GM12891 (cell line): ENCODE measurements at regions not wholly inside any gene's neighbourhood (a gene's known extent, or its start where the extent isn't known, plus 50 kb on each side); places are given as distances from the start of the nearest gene placed in this dataset.

Experiments
- PAX5 ChIP-seq: IDR thresholded peaks from 2 replicates; pipeline ENCODE4 v1.6.1; 2011; ENCODE audit warnings: low read length, moderate library complexity, mild to moderate bottlenecking; ENCODE audit not compliant: insufficient read depth, severe bottlenecking
- POLR2A ChIP-seq: IDR thresholded peaks from 2 replicates; pipeline ENCODE4 v1.6.1; 2011; ENCODE audit warnings: low read depth, low read length, control low read depth
- POLR2AphosphoS5 ChIP-seq: IDR thresholded peaks from 2 replicates; pipeline ENCODE4 v1.6.1; 2011; ENCODE audit warnings: low read depth, low read length, control low read depth
- POU2F2 ChIP-seq: IDR thresholded peaks from 2 replicates; pipeline ENCODE4 v1.6.1; 2011; ENCODE audit warnings: low read depth, mild to moderate bottlenecking, control low read depth, low read length, moderate library complexity
- SPI1 ChIP-seq: IDR thresholded peaks from 2 replicates; pipeline ENCODE4 v1.6.1; 2011; ENCODE audit warnings: low read depth, low read length, control low read depth
- TAF1 ChIP-seq: IDR thresholded peaks from 2 replicates; pipeline ENCODE4 v1.6.1; 2011; ENCODE audit warnings: low read depth, low read length, control low read depth

DNA sequence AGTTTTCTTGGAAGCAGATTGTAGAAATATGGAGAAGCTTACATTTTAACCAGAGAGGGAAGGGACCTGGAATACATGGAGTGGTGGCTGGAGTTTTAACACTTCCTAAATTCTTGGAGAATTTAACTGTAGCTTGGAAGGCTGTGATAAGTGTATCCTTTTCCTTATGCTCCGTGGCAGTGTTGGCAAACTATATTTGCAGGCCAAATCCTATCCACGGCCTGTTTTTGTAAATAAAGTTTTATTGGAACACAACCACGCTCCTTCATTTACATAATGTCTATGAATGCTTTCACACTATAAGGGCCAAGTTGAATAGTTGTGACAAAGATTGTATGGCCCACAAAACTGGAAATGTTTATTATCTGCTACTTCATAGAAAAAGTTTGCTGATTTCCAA lies 110.6 kb upstream of the MIR17HG start:
- TF ChIP-seq POLR2A (no peak), POLR2AphosphoS5 (no peak), PAX5 (no peak), TAF1 (no peak), SPI1 (no peak), POU2F2 (no peak)
